Testis (tissue), 2 donors: ENCODE measurements at regions not wholly inside any gene's neighbourhood (a gene's known extent, or its start where the extent isn't known, plus 50 kb on each side); places are given as distances from the start of the nearest gene placed in this dataset.

ENCODE experiments used
- CTCF ChIP-seq, 3 experiments: fragments of 450-650 bp in 2 of 3; fragments of 200-600 bp in 1 of 3; sonication (generic) in 1 of 3; IDR thresholded peaks; one replicate each; pipeline ENCODE4 v1.5.1; 2016 to 2019; ENCODE audit warnings: antibody characterized with exemption in 3 of 3, mild to moderate bottlenecking in 2 of 3, moderate library complexity in 1 of 3
- POLR2A ChIP-seq: fragments of 450-650 bp; IDR thresholded peaks from one replicate; pipeline ENCODE4 v1.6.1; 2017; ENCODE audit warnings: antibody characterized with exemption, mild to moderate bottlenecking, moderate library complexity

- no peak for TF ChIP-seq POLR2A
- TF ChIP-seq CTCF (IDR thresholded peaks at IDR 0.05): no peak
These were observed 171.0 kb downstream of the ZC3H11B start for GRCh38 chr1:219441884-219442283.
